Chondrocyte (in vitro differentiated cells): ENCODE measurements at regions not wholly inside any gene's neighbourhood (a gene's known extent, or its start where the extent isn't known, plus 50 kb on each side); places are given as distances from the start of the nearest gene placed in this dataset.

Experiments used
- DNase-seq: peaks from one replicate; pipeline ENCODE4 v3.0.0; 2021; ENCODE audit warnings: mixed read lengths, low spot score
- H3K27ac Mint-ChIP-seq: one replicate; pipeline ENCODE4 v1.8.0; 2021; ENCODE audit warnings: mild to moderate bottlenecking, moderate library complexity, mixed read lengths; ENCODE audit not compliant: unreplicated experiment
- H3K27me3 Mint-ChIP-seq: 2 replicates; pipeline ENCODE4 v1.8.0; 2021; ENCODE audit warnings: low read depth, mixed read lengths
- H3K36me3 Mint-ChIP-seq: 2 replicates; pipeline ENCODE4 v1.8.0; 2021; ENCODE audit warnings: low read depth, mixed read lengths
- H3K4me1 Mint-ChIP-seq: 2 replicates; pipeline ENCODE4 v1.8.0; 2021; ENCODE audit warnings: low read depth, mild to moderate bottlenecking, mixed read lengths
- H3K4me3 Mint-ChIP-seq: one replicate; pipeline ENCODE4 v1.8.0; 2021; ENCODE audit warnings: mild to moderate bottlenecking, moderate library complexity, mixed read lengths; ENCODE audit not compliant: unreplicated experiment
- H3K9me3 Mint-ChIP-seq: 2 replicates; pipeline ENCODE4 v1.8.0; 2021; ENCODE audit warnings: low read depth, mixed read lengths
- CTCF ChIP-seq: fragments of 200-600 bp; sonication (generic); IDR thresholded peaks from 2 replicates; pipeline ENCODE4 v1.5.0; 2021; ENCODE audit warnings: antibody characterized with exemption, mild to moderate bottlenecking, moderate library complexity

GRCh38 chr6:101016163-101016562 lies 135.0 kb upstream of the ASCC3 start:
- no peak for TF ChIP-seq CTCF
- H3K4me1 Mint-ChIP-seq: no peaks in the 10 kb centered on the region
- no peaks in the 10 kb centered on the region for H3K9me3 Mint-ChIP-seq
- H3K27ac Mint-ChIP-seq: no peak overlapping the region
- no peaks in the 10 kb centered on the region for H3K36me3 Mint-ChIP-seq
- no peak overlapping the region for H3K4me3 Mint-ChIP-seq
- H3K27me3 Mint-ChIP-seq: no peaks in the 10 kb centered on the region
- DNase-seq: no peak

- Mint-ChIP-seq H3K27me3 (no peaks in the 10 kb centered on the region), H3K9me3 (no peaks in the 10 kb centered on the region), H3K4me3 (no peak overlapping the region), H3K36me3 (no peaks in the 10 kb centered on the region), H3K27ac (no peak overlapping the region), H3K4me1 (no peaks in the 10 kb centered on the region)
- no peak for TF ChIP-seq CTCF
- no peak for DNase-seq
These were observed 137.0 kb upstream of the ASCC3 start for GRCh38 chr6:101018157-101018556.

- no peak for DNase-seq
- Mint-ChIP-seq H3K9me3 (peaks cover 2% of the 10 kb centered on the region), H3K36me3 (no peaks in the 10 kb centered on the region), H3K4me1 (peaks cover 4% of the 10 kb centered on the region), H3K4me3 (no peak overlapping the region), H3K27me3 (no peaks in the 10 kb centered on the region), H3K27ac (no peak overlapping the region)
- TF ChIP-seq CTCF: no peak
These were observed 140.4 kb upstream of the ASCC3 start for GRCh38 chr6:101021504-101021903.

- H3K36me3 Mint-ChIP-seq: no peaks in the 10 kb centered on the region
- H3K4me1 Mint-ChIP-seq: no peaks in the 10 kb centered on the region
- no peak for DNase-seq
- no peak for TF ChIP-seq CTCF
- no peaks in the 10 kb centered on the region for H3K9me3 Mint-ChIP-seq
- no peak overlapping the region for H3K27ac Mint-ChIP-seq
- H3K4me3 Mint-ChIP-seq: no peak overlapping the region
- no peaks in the 10 kb centered on the region for H3K27me3 Mint-ChIP-seq
These were observed 161.8 kb upstream of the ASCC3 start for GRCh38 chr6:101042966-101043365.

- no peak overlapping the region for H3K4me3 Mint-ChIP-seq
- H3K9me3 Mint-ChIP-seq: peaks cover 11% of the 10 kb centered on the region
- H3K27ac Mint-ChIP-seq: no peak overlapping the region
- H3K4me1 Mint-ChIP-seq: no peaks in the 10 kb centered on the region
- H3K27me3 Mint-ChIP-seq: no peaks in the 10 kb centered on the region
- TF ChIP-seq CTCF: no peak
- DNase-seq: no peak
- H3K36me3 Mint-ChIP-seq: no peaks in the 10 kb centered on the region
These were observed 177.2 kb upstream of the ASCC3 start for GRCh38 chr6:101058296-101058695.
